GM12878 (cell line): ENCODE measurements at regions not wholly inside any gene's neighbourhood (a gene's known extent, or its start where the extent isn't known, plus 50 kb on each side); places are given as distances from the start of the nearest gene placed in this dataset.

Source experiments
- ATAC-seq: fragments of 200-7000 bp; cut with Tn5 transposase; 3 replicates; pipeline ENCODE4 v1.9.1; 2020; ENCODE audit warnings: mild to moderate bottlenecking, moderate library complexity
- BruUV-seq: library from RNA; stranded (reverse); fragments of 400-500 nt; replicated peaks from 2 replicates; lab custom pipeline; 2021; lab: Mats Ljungman, UMichigan
- CTCF ChIA-PET: fragments of 300-600 bp; sonication (Branson Sonifier 250); formaldehyde crosslinking; extraction: SDS; loops from one replicate; lab custom pipeline; 2021; ENCODE audit warnings: inconsistent platforms; lab: Yijun Ruan, JAX
- POLR2A ChIA-PET: fragments of 350-600 bp; formaldehyde crosslinking; extraction: SDS; loops from one replicate; lab custom pipeline; 2021; ENCODE audit warnings: inconsistent platforms; lab: Charles Lee
- RAD21 ChIA-PET: fragments of 300-600 bp; sonication (Branson Sonifier 250); formaldehyde crosslinking; loops from one replicate; lab custom pipeline; 2023; ENCODE audit warnings: antibody characterized with exemption; ENCODE audit not compliant: unreplicated experiment; lab: Charles Lee
- SMC1A ChIA-PET: fragments of 300-600 bp; sonication (Branson Sonifier 250); formaldehyde crosslinking; loops from one replicate; lab custom pipeline; 2023; ENCODE audit not compliant: unreplicated experiment, uncharacterized antibody; lab: Charles Lee
- DNase-seq: peaks from one replicate; pipeline ENCODE4 v3.0.0-alpha.2; 2011; ENCODE audit warnings: low read depth, low spot score
- FAIRE-seq: peaks from 3 replicates; lab custom pipeline; 2011; peaks lifted over from hg19 to GRCh38; lab: Jason Lieb, UNC
- H2AFZ ChIP-seq: 2 replicates; pipeline ENCODE4 v1.6.0; 2011; ENCODE audit warnings: low read depth, low read length, control low read depth; ENCODE audit not compliant: control insufficient read depth
- H3K27ac ChIP-seq: 2 replicates; pipeline ENCODE4 v1.5.1; 2011; ENCODE audit warnings: control low read depth; ENCODE audit not compliant: control insufficient read depth, insufficient read depth
- H3K27me3 ChIP-seq, 2 experiments: replicated peaks in 1 of 2; 2 replicates each; pipeline versions ENCODE4 v1.6.0 to v1.6.1; 2011; ENCODE audit warnings: low read length in 1 of 2; ENCODE audit not compliant: control insufficient read depth in 2 of 2, insufficient read depth in 2 of 2
- H3K36me3 ChIP-seq, 2 experiments: 2 replicates each; pipeline ENCODE4 v1.5.1; 2011; ENCODE audit warnings: low read length in 1 of 2; ENCODE audit not compliant: control insufficient read depth in 2 of 2, insufficient read depth in 2 of 2
- H3K4me1 ChIP-seq: 2 replicates; pipeline ENCODE4 v1.6.1; 2011; ENCODE audit warnings: mild to moderate bottlenecking, low read length, moderate library complexity, mixed read lengths; ENCODE audit not compliant: control insufficient read depth, insufficient read depth
- H3K4me2 ChIP-seq: 2 replicates; pipeline ENCODE4 v1.6.0; 2011; ENCODE audit warnings: control low read depth; ENCODE audit not compliant: control insufficient read depth, insufficient read depth
- H3K4me3 ChIP-seq: fragments of 200-600 bp; sonication (generic); 2 replicates; pipeline ENCODE4 v1.5.1; 2016
- H3K79me2 ChIP-seq: 2 replicates; pipeline ENCODE4 v1.6.0; 2011; ENCODE audit warnings: low read length; ENCODE audit not compliant: control insufficient read depth, insufficient read depth
- H3K9ac ChIP-seq: 2 replicates; pipeline ENCODE4 v1.8.0; 2011; ENCODE audit warnings: low read length, control low read depth, mixed read lengths; ENCODE audit not compliant: control insufficient read depth, insufficient read depth
- H3K9me3 ChIP-seq: replicated peaks from 3 replicates; pipeline ENCODE4 v1.5.1; 2011; ENCODE audit warnings: mild to moderate bottlenecking, low read length; ENCODE audit not compliant: control insufficient read depth, insufficient read depth
- H4K20me1 ChIP-seq: 2 replicates; pipeline ENCODE4 v1.6.0; 2011; ENCODE audit not compliant: control insufficient read depth, insufficient read depth
- FOXK2 ChIP-seq: fragments of 450-650 bp; IDR thresholded peaks from 2 replicates; pipeline ENCODE4 v1.6.1; 2017; ENCODE audit warnings: mild to moderate bottlenecking, moderate library complexity
- LARP7 ChIP-seq: fragments of 450-650 bp; IDR thresholded peaks from 2 replicates; pipeline ENCODE4 v1.6.1; 2017; ENCODE audit warnings: mild to moderate bottlenecking
- NFYA ChIP-seq: IDR thresholded peaks from 2 replicates; pipeline ENCODE4 v1.6.1; 2011; ENCODE audit warnings: low read depth, mild to moderate bottlenecking, low read length, improper control_type of control experiment, borderline replicate concordance
- RCOR1 ChIP-seq: conservative IDR thresholded peaks from 2 replicates; pipeline ENCODE4 v1.6.1; 2012; ENCODE audit warnings: low read depth, low read length, improper control_type of control experiment
- RFX5 ChIP-seq: IDR thresholded peaks from 2 replicates; pipeline ENCODE4 v1.6.1; 2011; ENCODE audit warnings: low read depth, low read length, improper control_type of control experiment
- SIX5 ChIP-seq: IDR thresholded peaks from 2 replicates; pipeline ENCODE4 v1.6.1; 2011; ENCODE audit warnings: mild to moderate bottlenecking, low read depth, low read length, moderate library complexity; ENCODE audit not compliant: severe bottlenecking
- STAT1 ChIP-seq: fragments of 450-650 bp; conservative IDR thresholded peaks from 2 replicates; pipeline ENCODE4 v1.6.1; 2014; ENCODE audit warnings: antibody characterized with exemption, mild to moderate bottlenecking
- TARDBP ChIP-seq: IDR thresholded peaks from 2 replicates; pipeline ENCODE4 v1.6.1; 2016; ENCODE audit warnings: borderline replicate concordance
- TBL1XR1 ChIP-seq: IDR thresholded peaks from 2 replicates; pipeline ENCODE4 v1.6.1; 2012; ENCODE audit warnings: low read depth, low read length, improper control_type of control experiment
- TCF7 ChIP-seq: IDR thresholded peaks from 2 replicates; pipeline ENCODE4 v1.6.1; 2014; ENCODE audit warnings: antibody characterized with exemption, borderline replicate concordance
- ZZZ3 ChIP-seq: IDR thresholded peaks from 2 replicates; pipeline ENCODE4 v1.6.1; 2011; ENCODE audit warnings: low read depth; ENCODE audit not compliant: control insufficient read depth, insufficient read length
- WGBS: methylation state at CpG from one replicate; pipeline ENCODE4 v1.1.6; 2016; ENCODE audit warnings: low lambda C conversion rate; ENCODE audit not compliant: insufficient replicate concordance, insufficient coverage; ENCODE audit errors: missing lambda C conversion rate; 5-methylcytosine and 5-hydroxymethylcytosine counted together
- in situ Hi-C: fragments of 300-500 bp; cut with MboI; formaldehyde crosslinking; loops from 9 replicates; pipeline ENCODE4 v1.14.3; 2018; ENCODE audit warnings: mixed read lengths
- intact Hi-C: fragments of 100-400 bp; cut with micrococcal nuclease; formaldehyde crosslinking; loops from one replicate; pipeline ENCODE4 v1.14.2; 2022; ENCODE audit not compliant: unreplicated experiment
- TF ChIP-seq, protein P1 (sequence below): IDR thresholded peaks from 2 replicates; pipeline ENCODE4 v1.6.1; 2012; ENCODE audit warnings: low read depth, low read length, improper control_type of control experiment
- TF ChIP-seq, protein P2 (sequence below): IDR thresholded peaks from 2 replicates; pipeline ENCODE4 v1.6.1; 2011; ENCODE audit warnings: mild to moderate bottlenecking, low read depth, low read length, moderate library complexity; ENCODE audit not compliant: insufficient replicate concordance
- TF ChIP-seq, protein P3 (sequence below): fragments of 150-350 bp; IDR thresholded peaks from 2 replicates; pipeline ENCODE4 v1.6.1; 2014; ENCODE audit warnings: mild to moderate bottlenecking, low read depth, low read length

DNA sequence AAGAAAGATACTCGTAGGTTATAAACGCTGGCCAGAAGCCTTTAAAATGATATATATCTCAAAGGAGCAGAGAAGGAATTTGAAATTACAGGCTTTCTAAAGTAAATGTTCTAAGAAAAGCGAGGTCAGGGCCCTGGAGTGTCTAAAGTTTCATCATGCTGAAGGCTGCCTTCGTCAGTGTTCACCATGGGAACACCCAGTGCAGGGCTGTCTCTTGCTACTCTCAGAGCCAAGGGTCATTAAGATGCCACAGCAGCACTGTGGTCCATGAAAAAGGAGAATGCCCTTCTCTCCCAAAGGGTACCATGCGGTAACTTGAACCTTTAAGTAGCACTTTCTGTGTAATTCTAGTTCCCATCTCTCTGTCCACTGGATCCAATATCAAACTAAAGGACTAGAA is 174.5 kb upstream of the NWD2 start:
- Histone ChIP-seq H3K4me1 (no peaks in the 10 kb centered on the region), H3K9me3 (no peaks in the 10 kb centered on the region; the same call in 1 of the 3 replicates), H3K4me3 (no peak overlapping the region), H3K36me3 (no peaks in the 10 kb centered on the region), H3K79me2 (no peaks in the 10 kb centered on the region), H2AFZ (no peak overlapping the region), H3K9ac (no peak overlapping the region), H3K27me3 (no peaks in the 10 kb centered on the region)
- ATAC-seq, result no peak
- intact Hi-C loops (no loop called here), in situ Hi-C loops (no loop called here)
- CTCF ChIA-PET, result interaction anchor here (0.9 to 1.3 kb wide), 2 partner anchors 316 to 322 kb away, joined by 3 read pairs; no protein-coding TSS in a partner anchor
- no TSS peak for BruUV-seq
- TF ChIP-seq NFYA (no peak), RCOR1 (no peak), FOXK2 (no peak), ZZZ3 (no peak), TARDBP (no peak)
- TF ChIP-seq, all 136 proteins: peak for 0
- ChIA-PET RAD21 (no interaction called here), SMC1A (no interaction called here), POLR2A (no interaction called here)
- Histone ChIP-seq H3K4me2 (no peak overlapping the region), H4K20me1 (no peaks in the 10 kb centered on the region), H3K27ac (no peak overlapping the region)
- DNase-seq, result no peak
- WGBS, result 15% methylated on average over 5 of the region's 5 CpGs
- no peak for FAIRE-seq

DNA sequence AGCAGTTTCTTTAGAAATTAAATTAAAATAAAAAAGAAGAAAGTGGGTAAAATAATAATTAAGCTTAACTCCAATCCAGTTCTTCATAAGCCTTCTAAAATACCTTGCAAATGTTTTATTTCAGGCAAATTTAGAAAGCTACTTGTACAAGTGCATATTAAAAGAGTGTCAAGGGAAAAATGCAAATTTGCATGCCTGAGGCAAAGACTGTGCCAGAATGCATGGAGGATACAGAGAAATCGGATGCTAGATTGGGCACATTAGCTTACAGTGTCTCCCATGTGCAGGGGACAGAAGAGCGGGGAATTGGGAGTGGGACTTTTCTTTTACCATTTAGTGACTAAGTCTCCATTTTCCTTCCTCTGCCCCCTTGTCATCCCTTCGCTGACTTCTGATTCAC is 173.0 kb upstream of the NWD2 start:
- Histone ChIP-seq H3K9ac (no peak overlapping the region), H3K79me2 (no peaks in the 10 kb centered on the region), H3K4me3 (no peak overlapping the region), H3K27me3 (no peaks in the 10 kb centered on the region), H4K20me1 (no peaks in the 10 kb centered on the region), H3K9me3 (no peaks in the 10 kb centered on the region; the same call in 1 of the 3 replicates), H3K4me1 (no peaks in the 10 kb centered on the region), H3K4me2 (no peak overlapping the region), H3K36me3 (no peaks in the 10 kb centered on the region), H3K27ac (no peak overlapping the region), H2AFZ (no peak overlapping the region)
- RAD21 ChIA-PET, result no interaction called here
- FAIRE-seq (no peak), ATAC-seq (no peak), DNase-seq (no peak)
- POLR2A ChIA-PET, result no interaction called here
- no TSS peak for BruUV-seq
- intact Hi-C loops (no loop called here), in situ Hi-C loops (no loop called here)
- CTCF ChIA-PET, result no interaction called here
- WGBS, result 19% methylated on average over 3 of the region's 3 CpGs
- SMC1A ChIA-PET, result interaction anchor here (1.3 kb wide), 1 partner anchor 10 kb away, joined by 4 read pairs; no protein-coding TSS in a partner anchor
- TF ChIP-seq LARP7, result no peak
- TF ChIP-seq, protein P1, sequence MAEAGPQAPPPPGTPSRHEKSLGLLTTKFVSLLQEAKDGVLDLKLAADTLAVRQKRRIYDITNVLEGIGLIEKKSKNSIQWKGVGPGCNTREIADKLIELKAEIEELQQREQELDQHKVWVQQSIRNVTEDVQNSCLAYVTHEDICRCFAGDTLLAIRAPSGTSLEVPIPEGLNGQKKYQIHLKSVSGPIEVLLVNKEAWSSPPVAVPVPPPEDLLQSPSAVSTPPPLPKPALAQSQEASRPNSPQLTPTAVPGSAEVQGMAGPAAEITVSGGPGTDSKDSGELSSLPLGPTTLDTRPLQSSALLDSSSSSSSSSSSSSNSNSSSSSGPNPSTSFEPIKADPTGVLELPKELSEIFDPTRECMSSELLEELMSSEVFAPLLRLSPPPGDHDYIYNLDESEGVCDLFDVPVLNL, result no peak
- no peak for TF ChIP-seq RCOR1
- TF ChIP-seq RFX5, result no peak
- TF ChIP-seq, protein P2, sequence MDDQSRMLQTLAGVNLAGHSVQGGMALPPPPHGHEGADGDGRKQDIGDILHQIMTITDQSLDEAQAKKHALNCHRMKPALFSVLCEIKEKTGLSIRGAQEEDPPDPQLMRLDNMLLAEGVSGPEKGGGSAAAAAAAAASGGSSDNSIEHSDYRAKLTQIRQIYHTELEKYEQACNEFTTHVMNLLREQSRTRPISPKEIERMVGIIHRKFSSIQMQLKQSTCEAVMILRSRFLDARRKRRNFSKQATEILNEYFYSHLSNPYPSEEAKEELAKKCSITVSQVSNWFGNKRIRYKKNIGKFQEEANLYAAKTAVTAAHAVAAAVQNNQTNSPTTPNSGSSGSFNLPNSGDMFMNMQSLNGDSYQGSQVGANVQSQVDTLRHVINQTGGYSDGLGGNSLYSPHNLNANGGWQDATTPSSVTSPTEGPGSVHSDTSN, result no peak
- no peak for TF ChIP-seq TCF7
- no peak for TF ChIP-seq TBL1XR1
- TF ChIP-seq SIX5, result no peak
- TF ChIP-seq, protein P3, sequence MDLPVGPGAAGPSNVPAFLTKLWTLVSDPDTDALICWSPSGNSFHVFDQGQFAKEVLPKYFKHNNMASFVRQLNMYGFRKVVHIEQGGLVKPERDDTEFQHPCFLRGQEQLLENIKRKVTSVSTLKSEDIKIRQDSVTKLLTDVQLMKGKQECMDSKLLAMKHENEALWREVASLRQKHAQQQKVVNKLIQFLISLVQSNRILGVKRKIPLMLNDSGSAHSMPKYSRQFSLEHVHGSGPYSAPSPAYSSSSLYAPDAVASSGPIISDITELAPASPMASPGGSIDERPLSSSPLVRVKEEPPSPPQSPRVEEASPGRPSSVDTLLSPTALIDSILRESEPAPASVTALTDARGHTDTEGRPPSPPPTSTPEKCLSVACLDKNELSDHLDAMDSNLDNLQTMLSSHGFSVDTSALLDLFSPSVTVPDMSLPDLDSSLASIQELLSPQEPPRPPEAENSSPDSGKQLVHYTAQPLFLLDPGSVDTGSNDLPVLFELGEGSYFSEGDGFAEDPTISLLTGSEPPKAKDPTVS, result no peak
- no peak for TF ChIP-seq STAT1
